Stimulated activated effector memory CD8-positive, alpha-beta T cell treated with anti-CD3 and anti-CD28 coated beads, Interleukin-12 subunit alpha, Interleukin-12 subunit beta, amount 100 ng/mL, for 72 hours (primary cell): ENCODE measurements at regions not wholly inside any gene's neighbourhood (a gene's known extent, or its start where the extent isn't known, plus 50 kb on each side); places are given as distances from the start of the nearest gene placed in this dataset.

ENCODE experiments used
- ATAC-seq: fragments of 150-1000 bp; cut with Tn5 transposase; 2 replicates; pipeline ENCODE4 v1.10.0; 2021
- DNase-seq, 2 donors: peaks; one replicate each; pipeline ENCODE4 v3.0.0; 2021 to 2022; ENCODE audit warnings: low spot score in 2 of 2
- H3K27ac Mint-ChIP-seq: one replicate; pipeline ENCODE4 v1.8.0; 2022; ENCODE audit warnings: mild to moderate bottlenecking, mixed read lengths
- H3K36me3 Mint-ChIP-seq: one replicate; pipeline ENCODE4 v1.8.0; 2022; ENCODE audit warnings: mild to moderate bottlenecking, mixed read lengths
- H3K4me1 Mint-ChIP-seq: one replicate; pipeline ENCODE4 v1.8.0; 2022; ENCODE audit warnings: mixed read lengths
- H3K4me3 Mint-ChIP-seq: one replicate; pipeline ENCODE4 v1.8.0; 2022; ENCODE audit warnings: mild to moderate bottlenecking, mixed read lengths
- H3K9me3 Mint-ChIP-seq: one replicate; pipeline ENCODE4 v1.8.0; 2022; ENCODE audit warnings: mixed read lengths

DNA sequence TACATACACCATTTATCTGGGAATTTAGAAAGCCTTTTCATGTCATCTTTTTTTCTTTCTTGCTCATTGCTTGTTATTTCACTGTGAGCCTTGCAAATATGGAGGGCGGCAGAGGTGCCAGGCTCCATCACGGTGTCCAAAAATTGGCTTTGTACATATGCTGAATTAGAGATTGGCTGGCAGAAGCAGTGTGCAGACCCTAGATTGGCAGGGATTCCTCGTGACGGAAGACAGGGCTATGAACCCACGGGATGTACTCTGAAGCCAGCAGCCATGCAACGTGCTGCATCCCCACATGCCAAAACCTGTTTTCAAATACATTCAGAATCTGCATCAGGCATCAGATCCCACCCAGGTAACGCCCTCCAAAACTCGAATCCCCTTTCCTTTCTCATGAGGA, 142.8 kb downstream of the ZIC5 start:
- H3K4me1 Mint-ChIP-seq: no peaks in the 10 kb centered on the region
- H3K9me3 Mint-ChIP-seq: no peaks in the 10 kb centered on the region
- ATAC-seq (no peak), DNase-seq (no peak)
- H3K27ac Mint-ChIP-seq: no peak overlapping the region
- no peak overlapping the region for H3K4me3 Mint-ChIP-seq
- no peaks in the 10 kb centered on the region for H3K36me3 Mint-ChIP-seq

DNA sequence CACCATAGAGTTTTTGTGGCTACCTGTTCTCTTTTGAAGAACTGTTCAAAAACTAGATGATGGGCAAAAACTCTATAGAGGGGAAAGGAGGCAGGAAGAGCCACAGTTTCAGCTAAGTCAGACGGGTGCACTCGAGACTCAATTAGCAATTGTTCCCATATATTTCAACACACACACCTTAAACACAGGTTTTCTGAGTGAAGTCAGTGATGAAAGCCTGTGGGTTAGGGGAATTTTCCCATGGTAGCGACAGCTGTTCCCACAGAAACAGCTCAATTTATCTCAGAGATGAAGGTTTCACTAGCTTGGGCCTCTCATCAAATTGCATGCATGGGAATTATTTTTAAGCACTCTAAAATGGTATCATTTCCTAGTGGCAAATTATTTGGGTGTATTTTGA, 143.4 kb downstream of the ZIC5 start:
- Mint-ChIP-seq H3K4me1 (no peaks in the 10 kb centered on the region), H3K27ac (no peak overlapping the region), H3K36me3 (no peaks in the 10 kb centered on the region), H3K9me3 (no peaks in the 10 kb centered on the region), H3K4me3 (no peak overlapping the region)
- ATAC-seq: no peak
- no peak for DNase-seq

DNA sequence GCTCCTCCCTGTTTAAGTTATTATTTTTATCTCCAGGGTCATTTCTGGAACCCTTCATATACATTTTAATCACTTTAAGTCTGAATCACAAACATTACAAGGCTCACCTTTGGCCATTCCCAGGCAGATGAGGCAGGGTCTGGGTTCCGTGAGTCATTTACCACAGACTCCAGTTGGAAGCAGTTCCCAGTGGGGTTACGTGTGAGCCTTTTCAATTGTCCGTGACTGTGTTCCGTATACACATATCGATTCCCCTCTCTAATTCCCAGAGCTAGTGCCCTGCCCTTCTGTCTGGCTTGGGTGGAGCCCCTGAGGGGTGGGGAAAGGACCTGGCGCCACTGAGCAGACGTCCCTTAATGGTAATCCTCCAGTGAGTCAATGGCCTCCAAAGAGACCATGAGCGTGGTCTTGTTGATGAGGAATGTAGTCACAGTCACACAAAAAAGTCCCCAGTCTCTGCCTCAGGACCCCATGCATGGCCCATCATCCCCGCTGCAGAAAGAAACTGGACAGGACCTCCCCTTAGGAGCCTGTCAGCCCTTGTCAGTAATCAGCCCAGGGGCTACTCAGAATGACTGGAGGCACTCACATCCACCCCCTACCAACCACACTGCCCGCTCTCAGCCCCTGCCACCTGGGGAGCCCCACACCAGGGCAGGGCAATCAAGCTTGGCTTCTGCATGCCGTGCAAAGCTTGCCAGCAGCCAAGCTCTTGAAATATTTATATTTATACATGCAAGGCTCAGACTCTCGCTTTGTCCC, 144.4 kb downstream of the ZIC5 start:
- DNase-seq (no peak), ATAC-seq (no peak)
- Mint-ChIP-seq H3K9me3 (peaks cover 3% of the 10 kb centered on the region), H3K4me3 (no peak overlapping the region), H3K27ac (no peak overlapping the region), H3K4me1 (no peaks in the 10 kb centered on the region), H3K36me3 (no peaks in the 10 kb centered on the region)

DNA sequence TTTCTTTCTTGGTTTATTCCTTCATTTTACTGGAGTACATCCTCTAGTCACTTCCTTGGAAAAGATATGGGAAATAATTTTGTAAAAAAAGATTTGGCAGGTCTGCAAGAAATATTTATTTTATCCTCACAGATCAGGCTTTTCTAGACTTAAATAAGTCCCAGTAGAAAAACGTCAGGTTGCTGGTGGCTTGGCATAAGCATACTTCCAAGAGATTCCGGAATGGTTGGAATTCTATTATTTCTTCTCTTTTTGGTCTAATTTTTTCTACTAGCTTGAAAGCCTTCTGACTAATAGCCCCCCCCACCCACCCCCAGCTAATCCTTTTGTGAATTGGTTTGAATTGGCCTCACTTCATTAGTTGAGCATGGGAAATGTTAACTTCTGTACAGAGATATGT, 147.6 kb downstream of the ZIC5 start:
- DNase-seq (no peak), ATAC-seq (no peak)
- H3K9me3 Mint-ChIP-seq: peaks cover 3% of the 10 kb centered on the region
- H3K4me3 Mint-ChIP-seq: no peak overlapping the region
- H3K4me1 Mint-ChIP-seq: no peaks in the 10 kb centered on the region
- H3K27ac Mint-ChIP-seq: no peak overlapping the region
- H3K36me3 Mint-ChIP-seq: no peaks in the 10 kb centered on the region

DNA sequence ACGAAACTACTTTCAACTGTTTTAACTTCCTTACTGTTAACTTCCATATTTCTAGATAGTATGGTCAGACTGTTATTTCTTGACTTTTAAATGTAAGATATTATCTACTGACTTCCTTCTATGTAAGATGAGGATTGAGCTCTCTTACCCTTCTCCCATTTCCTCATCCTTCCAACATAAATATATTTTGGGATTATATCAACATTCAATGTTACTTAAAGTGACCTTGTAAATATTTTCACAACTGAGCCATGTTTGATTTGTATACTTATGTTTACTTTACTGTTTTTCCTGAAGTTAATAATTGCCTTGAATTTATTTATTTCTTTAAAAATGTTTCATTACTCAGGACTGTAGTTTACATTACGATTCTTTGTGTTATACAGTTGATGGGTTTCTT, 148.7 kb downstream of the ZIC5 start:
- Mint-ChIP-seq H3K9me3 (peaks cover 3% of the 10 kb centered on the region), H3K36me3 (peaks cover under 1% of the 10 kb centered on the region), H3K4me3 (no peak overlapping the region), H3K4me1 (peaks cover 11% of the 10 kb centered on the region), H3K27ac (no peak overlapping the region)
- DNase-seq: no peak
- ATAC-seq: no peak

DNA sequence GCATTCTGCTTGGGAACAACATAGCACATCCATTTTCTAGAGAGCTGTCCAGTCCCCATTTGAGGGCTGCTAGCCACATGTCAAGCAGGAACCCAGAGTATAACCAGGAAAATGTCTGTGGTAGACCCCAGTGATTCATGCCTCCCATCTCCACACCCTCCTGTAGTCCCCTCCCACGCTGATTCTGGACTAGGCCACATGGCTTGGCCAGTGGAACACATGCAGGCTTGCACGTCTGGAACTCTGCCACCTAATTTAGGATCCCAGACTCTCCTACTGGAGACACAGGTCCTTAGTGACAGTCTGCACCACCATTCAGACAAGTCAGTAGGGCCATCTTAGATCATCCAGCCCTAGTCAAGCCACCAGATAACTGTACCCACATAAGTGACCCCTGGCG, 149.8 kb downstream of the ZIC5 start:
- H3K36me3 Mint-ChIP-seq: peaks cover 4% of the 10 kb centered on the region
- peaks cover 21% of the 10 kb centered on the region for H3K4me1 Mint-ChIP-seq
- DNase-seq (no peak), ATAC-seq (no peak)
- no peak overlapping the region for H3K27ac Mint-ChIP-seq
- peaks cover 3% of the 10 kb centered on the region for H3K9me3 Mint-ChIP-seq
- H3K4me3 Mint-ChIP-seq: no peak overlapping the region

DNA sequence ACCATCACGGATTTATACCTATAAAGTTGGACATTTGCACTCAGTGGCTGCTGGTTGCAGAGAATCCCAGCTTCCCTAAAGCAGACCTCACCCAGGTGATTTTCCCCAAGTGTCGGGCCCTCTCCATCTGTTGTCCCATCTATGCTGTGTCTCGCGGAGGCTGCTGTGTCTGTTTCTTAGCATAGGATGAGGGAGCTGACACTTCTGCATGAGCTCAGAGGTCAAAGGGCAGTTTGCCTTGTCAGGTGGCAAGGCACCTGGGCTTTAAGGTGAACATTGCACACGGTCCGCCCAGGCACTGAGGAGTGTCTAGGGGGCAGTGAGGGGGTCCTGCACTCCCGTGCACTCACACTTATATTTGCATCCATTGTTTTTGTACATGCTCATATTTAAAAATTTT, 151.6 kb downstream of the ZIC5 start:
- Mint-ChIP-seq H3K4me1 (peaks cover 22% of the 10 kb centered on the region), H3K4me3 (no peak overlapping the region), H3K9me3 (peaks cover 3% of the 10 kb centered on the region), H3K36me3 (peaks cover 4% of the 10 kb centered on the region), H3K27ac (no peak overlapping the region)
- ATAC-seq (no peak), DNase-seq (no peak)

DNA sequence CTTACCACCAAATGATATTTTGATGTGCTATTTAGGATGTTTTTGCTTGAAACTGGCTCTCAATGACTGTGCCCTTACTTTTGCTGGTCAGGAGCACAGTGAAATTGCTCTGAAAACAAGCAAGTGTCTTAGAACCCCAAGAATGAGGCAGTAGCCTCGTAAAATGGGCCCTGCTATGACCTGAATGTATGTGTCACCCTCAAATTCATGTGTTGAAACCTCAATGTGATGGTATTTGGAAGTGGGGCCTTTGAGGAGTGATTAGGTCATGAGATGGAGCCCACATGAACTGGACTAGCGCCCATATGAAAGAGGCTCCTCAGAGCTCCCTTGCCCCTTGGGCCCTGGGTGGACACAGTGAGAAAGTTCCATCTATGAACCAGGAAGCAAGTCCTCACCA, 155.2 kb downstream of the ZIC5 start:
- ATAC-seq (no peak), DNase-seq (no peak)
- Mint-ChIP-seq H3K4me1 (peaks cover 22% of the 10 kb centered on the region), H3K4me3 (no peak overlapping the region), H3K9me3 (no peaks in the 10 kb centered on the region), H3K27ac (no peak overlapping the region), H3K36me3 (peaks cover 4% of the 10 kb centered on the region)

DNA sequence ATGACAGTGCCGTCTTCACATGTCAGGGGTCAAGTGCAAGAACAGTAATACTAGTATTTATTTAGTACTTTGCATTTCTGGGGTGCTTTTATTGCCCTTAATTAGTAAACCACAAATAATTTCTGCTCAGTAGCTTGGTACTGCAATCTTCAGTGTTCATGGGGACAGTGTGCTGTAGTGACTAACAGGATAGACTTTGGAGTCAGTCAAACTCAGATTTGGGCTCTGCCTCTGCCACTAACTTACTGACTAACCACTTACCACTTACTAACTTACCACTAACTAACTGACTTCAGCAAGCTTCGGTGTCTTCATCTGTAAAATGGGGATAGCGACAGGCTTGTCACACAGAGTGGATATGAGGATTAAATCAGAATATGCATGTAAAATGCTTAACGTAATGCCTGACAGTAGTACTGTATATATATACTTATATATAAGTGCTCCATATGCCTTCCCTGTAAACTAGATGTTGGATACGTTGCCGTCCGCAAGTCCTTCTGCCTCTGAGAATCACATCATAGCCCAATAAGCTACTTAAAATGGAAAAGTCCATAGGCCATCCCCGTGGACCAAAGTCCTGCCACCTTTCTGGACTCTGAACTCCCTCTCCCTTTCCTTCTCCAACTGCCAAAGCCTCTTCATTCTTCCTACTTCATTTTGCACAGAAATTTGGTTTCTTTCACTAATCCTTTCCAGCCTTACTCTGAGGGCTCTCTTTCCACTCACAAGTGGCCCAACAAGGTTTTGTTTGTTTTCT, 158.1 kb downstream of the ZIC5 start:
- no peak overlapping the region for H3K27ac Mint-ChIP-seq
- DNase-seq (no peak), ATAC-seq (no peak)
- H3K4me3 Mint-ChIP-seq: no peak overlapping the region
- H3K36me3 Mint-ChIP-seq: peaks cover 4% of the 10 kb centered on the region
- no peaks in the 10 kb centered on the region for H3K9me3 Mint-ChIP-seq
- peaks cover 18% of the 10 kb centered on the region for H3K4me1 Mint-ChIP-seq

DNA sequence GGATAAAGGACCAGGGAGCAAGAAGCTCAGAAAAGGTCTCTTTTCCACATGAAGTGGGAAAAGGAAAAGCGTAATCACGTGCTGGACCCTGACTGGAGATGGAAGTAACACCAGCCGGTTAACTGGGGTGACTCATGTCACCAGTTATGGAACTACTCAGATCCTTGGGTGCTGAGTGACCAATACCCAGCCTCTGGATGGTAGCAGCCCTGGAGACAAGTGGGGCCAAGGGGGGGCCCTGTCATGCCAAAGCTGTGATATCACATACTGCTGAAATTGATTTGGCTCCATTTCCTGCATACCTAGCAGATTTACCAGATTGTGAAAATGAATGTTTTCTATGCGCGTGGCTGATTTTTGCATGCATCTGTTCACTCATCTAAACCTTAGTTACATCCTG, 158.9 kb downstream of the ZIC5 start:
- peaks cover 2% of the 10 kb centered on the region for H3K36me3 Mint-ChIP-seq
- H3K4me1 Mint-ChIP-seq: peaks cover 10% of the 10 kb centered on the region
- no peak for DNase-seq
- no peak overlapping the region for H3K4me3 Mint-ChIP-seq
- H3K9me3 Mint-ChIP-seq: no peaks in the 10 kb centered on the region
- no peak for ATAC-seq
- H3K27ac Mint-ChIP-seq: no peak overlapping the region

DNA sequence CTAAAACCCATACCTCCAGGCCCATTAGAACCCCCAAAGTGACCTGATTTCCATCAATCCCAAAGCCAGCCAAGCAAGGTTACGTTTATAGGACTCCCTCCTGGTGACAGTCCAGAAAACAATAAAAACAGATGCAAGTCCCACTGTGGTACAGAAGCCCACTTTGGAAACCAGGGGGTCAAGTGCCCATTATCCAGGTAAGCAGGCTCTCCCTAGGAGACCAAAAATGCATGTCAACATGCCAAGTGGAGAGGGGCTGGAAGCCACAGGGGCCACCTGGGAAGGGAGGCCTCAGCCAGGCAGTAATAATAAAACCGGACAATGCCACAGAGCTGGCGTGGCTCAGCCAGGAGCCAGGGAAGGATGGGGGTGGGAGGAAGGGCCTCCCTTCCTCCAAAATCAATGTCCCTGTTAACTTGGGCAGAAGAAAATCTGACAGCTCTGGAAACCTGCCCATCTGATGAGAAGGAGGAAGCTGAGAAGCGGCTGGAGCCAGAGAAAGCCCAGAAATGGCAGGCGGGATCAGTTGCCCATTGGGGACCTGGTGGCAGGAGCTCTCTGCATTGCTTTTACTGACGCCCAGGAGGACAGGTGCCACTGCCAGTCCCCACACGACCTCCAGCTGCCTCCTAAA, 160.4 kb downstream of the ZIC5 start:
- H3K4me3 Mint-ChIP-seq: no peak overlapping the region
- no peak overlapping the region for H3K27ac Mint-ChIP-seq
- H3K36me3 Mint-ChIP-seq: no peaks in the 10 kb centered on the region
- DNase-seq (no peak), ATAC-seq (no peak)
- H3K9me3 Mint-ChIP-seq: no peaks in the 10 kb centered on the region
- H3K4me1 Mint-ChIP-seq: no peaks in the 10 kb centered on the region

DNA sequence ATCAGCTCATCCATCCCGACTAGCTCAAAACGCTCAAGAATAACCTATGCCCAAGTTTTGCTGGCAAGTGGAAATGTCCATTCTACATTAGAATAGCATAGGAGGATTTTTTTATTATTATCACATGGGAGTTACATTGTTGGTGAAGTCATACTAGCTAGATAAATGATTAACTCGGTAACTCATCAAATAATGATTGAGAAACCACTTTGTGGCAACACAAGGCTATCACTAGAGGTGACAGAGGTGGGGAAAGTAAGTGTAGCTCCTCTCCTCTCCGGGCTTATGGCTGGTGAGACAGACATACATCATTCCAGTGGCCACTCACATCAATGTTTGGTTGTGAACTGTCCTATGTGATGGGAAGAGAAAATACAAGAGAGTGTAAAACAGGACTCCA, 161.6 kb downstream of the ZIC5 start:
- Mint-ChIP-seq H3K4me1 (no peaks in the 10 kb centered on the region), H3K36me3 (no peaks in the 10 kb centered on the region), H3K9me3 (no peaks in the 10 kb centered on the region), H3K4me3 (no peak overlapping the region), H3K27ac (no peak overlapping the region)
- ATAC-seq (no peak), DNase-seq (no peak)

DNA sequence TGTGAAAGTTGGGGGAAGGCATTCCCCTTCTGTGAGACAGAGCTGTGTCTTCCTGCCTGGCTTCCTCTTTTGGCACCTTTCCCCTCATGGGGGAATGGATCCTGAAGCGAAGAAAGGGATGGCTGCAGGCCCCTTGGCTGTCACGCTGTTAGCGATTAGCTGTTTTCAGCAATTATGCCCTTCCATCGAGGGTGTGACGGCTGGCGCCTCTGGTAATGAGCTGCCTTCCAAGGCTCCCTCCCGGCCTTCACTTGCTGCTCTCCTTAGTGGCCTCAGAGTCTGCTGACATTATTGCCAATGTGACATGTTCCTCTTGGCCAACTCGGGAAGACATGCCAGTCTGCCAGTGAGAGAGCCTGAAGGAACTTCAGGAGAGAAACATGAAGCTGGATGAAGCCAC, 162.1 kb downstream of the ZIC5 start:
- H3K9me3 Mint-ChIP-seq: no peaks in the 10 kb centered on the region
- no peaks in the 10 kb centered on the region for H3K36me3 Mint-ChIP-seq
- DNase-seq (no peak), ATAC-seq (no peak)
- no peaks in the 10 kb centered on the region for H3K4me1 Mint-ChIP-seq
- no peak overlapping the region for H3K27ac Mint-ChIP-seq
- H3K4me3 Mint-ChIP-seq: no peak overlapping the region

DNA sequence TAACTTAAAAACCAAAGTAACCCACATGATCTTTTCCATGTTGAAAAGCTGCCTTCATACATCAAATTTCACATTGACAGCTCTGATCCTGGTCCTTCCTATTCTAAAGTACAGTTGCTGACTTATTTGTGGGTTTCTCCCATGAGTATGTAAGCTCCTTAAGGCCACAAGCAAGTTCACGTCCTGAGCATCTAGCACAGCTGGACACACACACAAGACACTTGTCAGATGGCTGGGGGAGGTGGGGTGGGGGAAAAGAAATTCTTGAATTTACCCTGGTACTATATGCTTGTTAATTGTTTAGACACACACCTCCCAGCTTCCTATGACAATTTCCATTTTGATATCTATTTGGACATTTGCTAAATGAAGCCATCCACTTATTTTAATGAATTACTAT, 162.8 kb downstream of the ZIC5 start:
- H3K4me3 Mint-ChIP-seq: no peak overlapping the region
- no peak overlapping the region for H3K27ac Mint-ChIP-seq
- no peaks in the 10 kb centered on the region for H3K4me1 Mint-ChIP-seq
- H3K9me3 Mint-ChIP-seq: no peaks in the 10 kb centered on the region
- no peak for ATAC-seq
- no peaks in the 10 kb centered on the region for H3K36me3 Mint-ChIP-seq
- DNase-seq: no peak

DNA sequence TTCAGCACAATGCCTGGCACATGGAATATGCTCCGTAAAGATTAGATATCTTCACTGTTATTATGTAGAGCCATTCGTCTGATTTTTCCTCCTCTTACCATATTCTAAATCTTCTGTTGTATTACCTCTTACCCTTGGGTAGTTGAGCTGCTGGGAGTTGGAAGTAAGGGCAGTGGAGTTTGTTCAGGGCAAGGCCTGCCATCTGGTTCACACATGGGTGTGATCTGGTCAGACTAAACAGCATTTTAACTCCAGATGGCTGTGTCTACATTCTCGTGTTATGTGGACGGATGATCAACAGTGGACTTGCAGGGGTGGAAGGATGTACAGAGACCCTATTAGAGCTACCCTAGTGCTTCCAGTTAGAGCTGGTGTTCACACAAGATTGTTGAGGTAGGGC, 164.9 kb downstream of the ZIC5 start:
- DNase-seq (no peak), ATAC-seq (no peak)
- Mint-ChIP-seq H3K4me3 (no peak overlapping the region), H3K9me3 (no peaks in the 10 kb centered on the region), H3K27ac (no peak overlapping the region), H3K4me1 (no peaks in the 10 kb centered on the region), H3K36me3 (no peaks in the 10 kb centered on the region)

DNA sequence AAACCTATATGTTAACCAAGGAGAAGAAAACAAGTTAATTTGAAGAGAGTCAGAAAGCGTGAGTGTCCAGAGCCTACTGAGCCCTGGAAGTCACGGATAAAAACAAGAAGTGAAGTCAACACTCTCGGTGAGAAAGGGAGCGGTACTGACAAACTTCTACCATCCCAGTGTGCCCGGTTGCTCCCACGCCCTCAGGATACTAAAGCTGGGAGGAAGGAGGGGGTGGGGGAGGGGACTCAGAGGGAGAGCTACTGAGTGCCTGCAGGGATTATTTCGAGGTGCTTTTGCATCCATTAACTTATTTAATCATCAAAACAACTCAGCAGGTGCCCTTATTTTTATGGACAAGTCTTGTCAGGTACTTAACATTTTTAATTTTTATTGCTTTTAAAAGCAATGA, 166.2 kb downstream of the ZIC5 start:
- Mint-ChIP-seq H3K4me1 (no peaks in the 10 kb centered on the region), H3K27ac (no peak overlapping the region), H3K4me3 (no peak overlapping the region), H3K36me3 (no peaks in the 10 kb centered on the region), H3K9me3 (no peaks in the 10 kb centered on the region)
- ATAC-seq (no peak), DNase-seq (no peak)
